ENCODE measurements at regions not wholly inside any gene's neighbourhood (a gene's known extent, or its start where the extent isn't known, plus 50 kb on each side); places are given as distances from the start of the nearest gene placed in this dataset.
"Not testable (repeated sequence)": the region's sequence is repeated elsewhere in the genome, so short reads cannot be mapped to it uniquely, and the experiment has no call there.

- Histone ChIP-seq H3K27ac (no peak overlapping the region), H3K36me3 (no peaks in the 10 kb centered on the region), H3K27me3 (no peaks in the 10 kb centered on the region), H3K9me3 (no peaks in the 10 kb centered on the region), H3K4me3 (no peak overlapping the region), H3K4me1 (no peaks in the 10 kb centered on the region)
- TF ChIP-seq POLR2A (IDR thresholded peaks at IDR 0.05) = no peak
- no peak for TF ChIP-seq CTCF (IDR thresholded peaks at IDR 0.05)
- DNase-seq = no peak
- WGBS, 2 donors = 92 to 93% methylated on average over 5 of the region's 5 CpGs
- intact Hi-C loops (cut with DNase I) = no loop called here
Measured at GRCh38 chr3:66552846-66553245, 52.0 kb upstream of the LRIG1 start.

- H3K27me3 ChIP-seq = no peaks in the 10 kb centered on the region
- WGBS, 2 donors = 80 to 86% methylated on average over 9 to 11 of the region's 11 CpGs
- no peak for TF ChIP-seq POLR2A (IDR thresholded peaks at IDR 0.05)
- TF ChIP-seq CTCF (IDR thresholded peaks at IDR 0.05) = no peak
- H3K9me3 ChIP-seq = no peaks in the 10 kb centered on the region
- H3K36me3 ChIP-seq = no peaks in the 10 kb centered on the region
- H3K4me1 ChIP-seq = no peaks in the 10 kb centered on the region
- H3K27ac ChIP-seq = no peak overlapping the region
- no peak for DNase-seq
- H3K4me3 ChIP-seq = no peak overlapping the region
- intact Hi-C loops (cut with DNase I) = no loop called here
Measured at GRCh38 chr3:66553441-66554113, 52.8 kb upstream of the LRIG1 start.

GRCh38 chr3:66554178-66554577 is 53.4 kb upstream of the LRIG1 start:
- intact Hi-C loops (cut with DNase I) = no loop called here

GRCh38 chr3:66555214-66555844 is 54.5 kb upstream of the LRIG1 start:
- DNase-seq = no peak
- TF ChIP-seq CTCF (IDR thresholded peaks at IDR 0.05) (no peak), POLR2A (IDR thresholded peaks at IDR 0.05) (no peak)
- Histone ChIP-seq H3K27ac (no peak overlapping the region), H3K9me3 (no peaks in the 10 kb centered on the region), H3K4me3 (no peak overlapping the region), H3K27me3 (no peaks in the 10 kb centered on the region), H3K4me1 (no peaks in the 10 kb centered on the region), H3K36me3 (no peaks in the 10 kb centered on the region)
- 50 to 53% methylated on average over 3 to 4 of the region's 4 CpGs for WGBS, 2 donors
- intact Hi-C loops (cut with DNase I) = no loop called here

More at GRCh38 chr3:66554178-66554577, 53.4 kb upstream of the LRIG1 start:
- Histone ChIP-seq H3K4me1 (no peaks in the 10 kb centered on the region), H3K9me3 (no peaks in the 10 kb centered on the region), H3K27ac (no peak overlapping the region), H3K4me3 (no peak overlapping the region), H3K36me3 (no peaks in the 10 kb centered on the region), H3K27me3 (no peaks in the 10 kb centered on the region)
- TF ChIP-seq CTCF (IDR thresholded peaks at IDR 0.05) (no peak), POLR2A (IDR thresholded peaks at IDR 0.05) (no peak)
- no peak for DNase-seq
- 90 to 94% methylated on average over 1 of the region's 1 CpG for WGBS, 2 donors

GRCh38 chr3:66557170-66557569 is 56.3 kb upstream of the LRIG1 start:
- H3K36me3 ChIP-seq = no peaks in the 10 kb centered on the region
- H3K27ac ChIP-seq = no peak overlapping the region
- 91 to 94% methylated on average over 7 of the region's 7 CpGs for WGBS, 2 donors
- TF ChIP-seq CTCF (IDR thresholded peaks at IDR 0.05) (no peak), POLR2A (IDR thresholded peaks at IDR 0.05) (no peak)
- H3K4me1 ChIP-seq = no peaks in the 10 kb centered on the region
- intact Hi-C loops (cut with DNase I) = no loop called here
- no peaks in the 10 kb centered on the region for H3K9me3 ChIP-seq
- H3K27me3 ChIP-seq = no peaks in the 10 kb centered on the region
- no peak overlapping the region for H3K4me3 ChIP-seq
- DNase-seq = no peak

GRCh38 chr3:66559924-66560323 is 59.1 kb upstream of the LRIG1 start:
- H3K36me3 ChIP-seq; H3K27ac ChIP-seq; H3K4me3 ChIP-seq; DNase-seq; H3K9me3 ChIP-seq; H3K4me1 ChIP-seq; intact Hi-C loops (cut with DNase I); H3K27me3 ChIP-seq: not testable (repeated sequence)
- WGBS, 2 donors = 90 to 92% methylated on average over 3 to 4 of the region's 4 CpGs
